Neural cell (in vitro differentiated cells): ENCODE measurements at regions not wholly inside any gene's neighbourhood (a gene's known extent, or its start where the extent isn't known, plus 50 kb on each side); places are given as distances from the start of the nearest gene placed in this dataset.

Experiments
- H2AFZ ChIP-seq: fragments of 200-600, 300-800 bp; sonication (generic), shearing (Covaris generic); 2 replicates; pipeline ENCODE4 v1.6.0; 2014; ENCODE audit warnings: low read depth, mild to moderate bottlenecking, antibody characterized with exemption, low read length, moderate library complexity
- H3F3A ChIP-seq: fragments of 200-600 bp; shearing (Covaris generic); 2 replicates; pipeline ENCODE4 v1.6.1; 2016; ENCODE audit warnings: mild to moderate bottlenecking, moderate library complexity, mixed read lengths, antibody characterized with exemption, low read length; ENCODE audit not compliant: insufficient read depth, poor library complexity, severe bottlenecking
- H3K27ac ChIP-seq: fragments of 200-600, 300-800 bp; sonication (generic), shearing (Covaris generic); 2 replicates; pipeline ENCODE4 v1.5.1; 2014; ENCODE audit warnings: mild to moderate bottlenecking, low read length, moderate library complexity
- H3K27me3 ChIP-seq: fragments of 300-800, 200-600 bp; sonication (generic), shearing (Covaris generic); 2 replicates; pipeline ENCODE4 v1.6.0; 2014; ENCODE audit warnings: mild to moderate bottlenecking, low read depth, low read length, moderate library complexity; ENCODE audit not compliant: insufficient read depth
- H3K36me3 ChIP-seq: fragments of 300-800, 200-600 bp; sonication (generic), shearing (Covaris generic); 2 replicates; pipeline ENCODE4 v1.5.1; 2014; ENCODE audit warnings: mild to moderate bottlenecking, antibody characterized with exemption, low read length, moderate library complexity; ENCODE audit not compliant: insufficient read depth
- H3K4me2 ChIP-seq: fragments of 300-800, 200-600 bp; sonication (generic), shearing (Covaris generic); 2 replicates; pipeline ENCODE4 v1.6.0; 2014; ENCODE audit warnings: mild to moderate bottlenecking, low read length
- H3K4me3 ChIP-seq: fragments of 300-800, 200-600 bp; sonication (generic), shearing (Covaris generic); 2 replicates; pipeline ENCODE4 v1.5.1; 2014; ENCODE audit warnings: mild to moderate bottlenecking, low read length, moderate library complexity
- H3K79me2 ChIP-seq: fragments of 200-600 bp; shearing (Covaris generic); replicated peaks from 2 replicates; pipeline ENCODE4 v1.6.0; 2014; ENCODE audit warnings: mild to moderate bottlenecking, low read length, moderate library complexity; ENCODE audit not compliant: insufficient read depth
- H3K9ac ChIP-seq: fragments of 300-800, 200-600 bp; sonication (generic), shearing (Covaris generic); 2 replicates; pipeline ENCODE4 v1.6.1; 2016; ENCODE audit warnings: mild to moderate bottlenecking, low read length, mixed read lengths
- H3K9me2 ChIP-seq: fragments of 200-600 bp; shearing (Covaris generic); 2 replicates; pipeline ENCODE4 v1.6.1; 2016; ENCODE audit warnings: mild to moderate bottlenecking, low read length, mixed read lengths; ENCODE audit not compliant: insufficient read depth
- H3K9me3 ChIP-seq: fragments of 200-600, 300-800 bp; sonication (generic), shearing (Covaris generic); 2 replicates; pipeline ENCODE4 v1.6.1; 2016; ENCODE audit warnings: mild to moderate bottlenecking, mixed run types, low read length, moderate library complexity, mixed read lengths
- H4K20me1 ChIP-seq: fragments of 200-600 bp; shearing (Covaris generic); 2 replicates; pipeline ENCODE4 v1.6.1; 2016; ENCODE audit warnings: mild to moderate bottlenecking, mixed run types; ENCODE audit not compliant: insufficient read depth
- CTCF ChIP-seq: fragments of 450-650 bp; IDR thresholded peaks from 2 replicates; pipeline ENCODE4 v1.5.1; 2014; ENCODE audit warnings: antibody characterized with exemption, mild to moderate bottlenecking, moderate library complexity; ENCODE audit not compliant: poor library complexity, severe bottlenecking
- EP300 ChIP-seq: fragments of 450-650 bp; conservative IDR thresholded peaks from 2 replicates; pipeline ENCODE4 v1.6.1; 2014; ENCODE audit warnings: antibody characterized with exemption, mild to moderate bottlenecking, moderate library complexity; ENCODE audit not compliant: poor library complexity, severe bottlenecking
- EZH2 ChIP-seq: fragments of 200-600, 300-800 bp; shearing (Covaris generic), sonication (generic); IDR thresholded peaks from 2 replicates; pipeline ENCODE4 v1.6.1; 2014; ENCODE audit warnings: antibody characterized with exemption, low read length, borderline replicate concordance, mild to moderate bottlenecking; ENCODE audit not compliant: insufficient read depth, poor library complexity, severe bottlenecking
- MXI1 ChIP-seq: fragments of 450-650 bp; conservative IDR thresholded peaks from 2 replicates; pipeline ENCODE4 v1.6.1; 2014; ENCODE audit warnings: antibody characterized with exemption, mild to moderate bottlenecking; ENCODE audit not compliant: poor library complexity, severe bottlenecking
- POLR2AphosphoS5 ChIP-seq: IDR thresholded peaks from 2 replicates; pipeline ENCODE4 v1.6.1; 2012
- RAD21 ChIP-seq: fragments of 450-650 bp; conservative IDR thresholded peaks from 2 replicates; pipeline ENCODE4 v1.6.1; 2014; ENCODE audit warnings: antibody characterized with exemption, mild to moderate bottlenecking, moderate library complexity
- REST ChIP-seq: IDR thresholded peaks from 2 replicates; pipeline ENCODE4 v1.6.1; 2012; ENCODE audit warnings: borderline replicate concordance
- SMC3 ChIP-seq: fragments of 450-650 bp; conservative IDR thresholded peaks from 2 replicates; pipeline ENCODE4 v1.6.1; 2014; ENCODE audit warnings: antibody characterized with exemption, mild to moderate bottlenecking, moderate library complexity; ENCODE audit not compliant: poor library complexity
- TAF1 ChIP-seq: IDR thresholded peaks from 2 replicates; pipeline ENCODE4 v1.6.1; 2012; ENCODE audit warnings: low read depth

DNA sequence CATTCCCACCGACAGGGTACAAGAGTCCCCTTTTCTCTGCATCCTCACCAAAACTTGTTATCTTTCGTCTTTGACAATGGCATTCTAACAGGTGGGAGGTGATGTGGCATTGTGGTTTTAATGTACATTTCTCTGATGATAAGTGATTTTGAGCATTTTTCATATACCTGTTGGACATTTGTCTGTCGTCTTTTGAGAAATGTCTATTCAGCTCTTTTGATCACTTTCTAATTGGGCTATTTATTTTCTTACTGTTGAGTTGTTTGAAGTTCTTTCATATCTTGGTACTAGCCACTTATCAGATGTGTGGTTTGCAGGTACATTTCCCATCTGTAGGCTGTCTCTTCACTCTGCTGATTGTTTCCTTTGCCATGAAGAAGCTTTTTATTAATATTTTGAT, 219.0 kb upstream of the SOX1 start:
- Histone ChIP-seq H3K9me2 (no peaks in the 10 kb centered on the region), H3K27me3 (no peaks in the 10 kb centered on the region), H3K9me3 (peaks cover 3% of the 10 kb centered on the region), H3K4me2 (no peak overlapping the region), H3K27ac (no peak overlapping the region), H3K79me2 (no peaks in the 10 kb centered on the region), H3K36me3 (no peaks in the 10 kb centered on the region), H4K20me1 (no peaks in the 10 kb centered on the region), H2AFZ (no peak overlapping the region), H3F3A (no peaks in the 10 kb centered on the region), H3K9ac (no peak overlapping the region), H3K4me3 (no peak overlapping the region)
- no peak for TF ChIP-seq SMC3
- TF ChIP-seq RAD21: no peak
- no peak for TF ChIP-seq REST
- no peak for TF ChIP-seq EZH2
- no peak for TF ChIP-seq TAF1
- TF ChIP-seq POLR2AphosphoS5: no peak
- no peak for TF ChIP-seq EP300
- no peak for TF ChIP-seq MXI1
- no peak for TF ChIP-seq CTCF

DNA sequence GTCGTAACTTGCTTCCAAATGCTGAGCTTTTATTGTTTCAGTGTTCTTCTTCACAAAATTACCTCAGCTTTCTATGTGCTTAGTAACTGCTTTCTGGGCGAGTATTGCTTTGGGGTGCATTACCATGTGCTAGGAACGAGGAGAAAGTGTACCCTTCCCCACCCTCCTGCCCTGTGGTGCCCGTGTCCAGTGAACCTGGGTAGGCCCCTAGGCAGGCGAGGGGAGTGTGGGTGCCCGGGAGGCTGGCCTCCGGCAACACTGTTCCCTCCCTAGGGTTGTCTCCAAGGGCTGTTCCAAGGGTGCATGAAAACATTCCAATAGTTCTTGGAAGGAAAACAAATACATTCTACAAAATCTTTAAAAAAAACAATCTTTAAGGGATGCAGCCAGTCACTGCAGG, 216.5 kb upstream of the SOX1 start:
- no peaks in the 10 kb centered on the region for H4K20me1 ChIP-seq
- no peaks in the 10 kb centered on the region for H3K79me2 ChIP-seq
- no peak overlapping the region for H3K4me2 ChIP-seq
- no peaks in the 10 kb centered on the region for H3F3A ChIP-seq
- H3K4me3 ChIP-seq: no peak overlapping the region
- TF ChIP-seq MXI1 (no peak), CTCF (no peak), SMC3 (no peak), EZH2 (no peak), RAD21 (no peak), POLR2AphosphoS5 (no peak), REST (no peak), TAF1 (no peak), EP300 (no peak)
- no peaks in the 10 kb centered on the region for H3K27me3 ChIP-seq
- H3K9ac ChIP-seq: no peak overlapping the region
- H3K27ac ChIP-seq: no peak overlapping the region
- H3K9me3 ChIP-seq: peaks cover 3% of the 10 kb centered on the region
- H2AFZ ChIP-seq: no peak overlapping the region
- H3K36me3 ChIP-seq: no peaks in the 10 kb centered on the region
- H3K9me2 ChIP-seq: no peaks in the 10 kb centered on the region
